ENCODE measurements at regions not wholly inside any gene's neighbourhood (a gene's known extent, or its start where the extent isn't known, plus 50 kb on each side); places are given as distances from the start of the nearest gene placed in this dataset.

- TF ChIP-seq, protein P1, sequence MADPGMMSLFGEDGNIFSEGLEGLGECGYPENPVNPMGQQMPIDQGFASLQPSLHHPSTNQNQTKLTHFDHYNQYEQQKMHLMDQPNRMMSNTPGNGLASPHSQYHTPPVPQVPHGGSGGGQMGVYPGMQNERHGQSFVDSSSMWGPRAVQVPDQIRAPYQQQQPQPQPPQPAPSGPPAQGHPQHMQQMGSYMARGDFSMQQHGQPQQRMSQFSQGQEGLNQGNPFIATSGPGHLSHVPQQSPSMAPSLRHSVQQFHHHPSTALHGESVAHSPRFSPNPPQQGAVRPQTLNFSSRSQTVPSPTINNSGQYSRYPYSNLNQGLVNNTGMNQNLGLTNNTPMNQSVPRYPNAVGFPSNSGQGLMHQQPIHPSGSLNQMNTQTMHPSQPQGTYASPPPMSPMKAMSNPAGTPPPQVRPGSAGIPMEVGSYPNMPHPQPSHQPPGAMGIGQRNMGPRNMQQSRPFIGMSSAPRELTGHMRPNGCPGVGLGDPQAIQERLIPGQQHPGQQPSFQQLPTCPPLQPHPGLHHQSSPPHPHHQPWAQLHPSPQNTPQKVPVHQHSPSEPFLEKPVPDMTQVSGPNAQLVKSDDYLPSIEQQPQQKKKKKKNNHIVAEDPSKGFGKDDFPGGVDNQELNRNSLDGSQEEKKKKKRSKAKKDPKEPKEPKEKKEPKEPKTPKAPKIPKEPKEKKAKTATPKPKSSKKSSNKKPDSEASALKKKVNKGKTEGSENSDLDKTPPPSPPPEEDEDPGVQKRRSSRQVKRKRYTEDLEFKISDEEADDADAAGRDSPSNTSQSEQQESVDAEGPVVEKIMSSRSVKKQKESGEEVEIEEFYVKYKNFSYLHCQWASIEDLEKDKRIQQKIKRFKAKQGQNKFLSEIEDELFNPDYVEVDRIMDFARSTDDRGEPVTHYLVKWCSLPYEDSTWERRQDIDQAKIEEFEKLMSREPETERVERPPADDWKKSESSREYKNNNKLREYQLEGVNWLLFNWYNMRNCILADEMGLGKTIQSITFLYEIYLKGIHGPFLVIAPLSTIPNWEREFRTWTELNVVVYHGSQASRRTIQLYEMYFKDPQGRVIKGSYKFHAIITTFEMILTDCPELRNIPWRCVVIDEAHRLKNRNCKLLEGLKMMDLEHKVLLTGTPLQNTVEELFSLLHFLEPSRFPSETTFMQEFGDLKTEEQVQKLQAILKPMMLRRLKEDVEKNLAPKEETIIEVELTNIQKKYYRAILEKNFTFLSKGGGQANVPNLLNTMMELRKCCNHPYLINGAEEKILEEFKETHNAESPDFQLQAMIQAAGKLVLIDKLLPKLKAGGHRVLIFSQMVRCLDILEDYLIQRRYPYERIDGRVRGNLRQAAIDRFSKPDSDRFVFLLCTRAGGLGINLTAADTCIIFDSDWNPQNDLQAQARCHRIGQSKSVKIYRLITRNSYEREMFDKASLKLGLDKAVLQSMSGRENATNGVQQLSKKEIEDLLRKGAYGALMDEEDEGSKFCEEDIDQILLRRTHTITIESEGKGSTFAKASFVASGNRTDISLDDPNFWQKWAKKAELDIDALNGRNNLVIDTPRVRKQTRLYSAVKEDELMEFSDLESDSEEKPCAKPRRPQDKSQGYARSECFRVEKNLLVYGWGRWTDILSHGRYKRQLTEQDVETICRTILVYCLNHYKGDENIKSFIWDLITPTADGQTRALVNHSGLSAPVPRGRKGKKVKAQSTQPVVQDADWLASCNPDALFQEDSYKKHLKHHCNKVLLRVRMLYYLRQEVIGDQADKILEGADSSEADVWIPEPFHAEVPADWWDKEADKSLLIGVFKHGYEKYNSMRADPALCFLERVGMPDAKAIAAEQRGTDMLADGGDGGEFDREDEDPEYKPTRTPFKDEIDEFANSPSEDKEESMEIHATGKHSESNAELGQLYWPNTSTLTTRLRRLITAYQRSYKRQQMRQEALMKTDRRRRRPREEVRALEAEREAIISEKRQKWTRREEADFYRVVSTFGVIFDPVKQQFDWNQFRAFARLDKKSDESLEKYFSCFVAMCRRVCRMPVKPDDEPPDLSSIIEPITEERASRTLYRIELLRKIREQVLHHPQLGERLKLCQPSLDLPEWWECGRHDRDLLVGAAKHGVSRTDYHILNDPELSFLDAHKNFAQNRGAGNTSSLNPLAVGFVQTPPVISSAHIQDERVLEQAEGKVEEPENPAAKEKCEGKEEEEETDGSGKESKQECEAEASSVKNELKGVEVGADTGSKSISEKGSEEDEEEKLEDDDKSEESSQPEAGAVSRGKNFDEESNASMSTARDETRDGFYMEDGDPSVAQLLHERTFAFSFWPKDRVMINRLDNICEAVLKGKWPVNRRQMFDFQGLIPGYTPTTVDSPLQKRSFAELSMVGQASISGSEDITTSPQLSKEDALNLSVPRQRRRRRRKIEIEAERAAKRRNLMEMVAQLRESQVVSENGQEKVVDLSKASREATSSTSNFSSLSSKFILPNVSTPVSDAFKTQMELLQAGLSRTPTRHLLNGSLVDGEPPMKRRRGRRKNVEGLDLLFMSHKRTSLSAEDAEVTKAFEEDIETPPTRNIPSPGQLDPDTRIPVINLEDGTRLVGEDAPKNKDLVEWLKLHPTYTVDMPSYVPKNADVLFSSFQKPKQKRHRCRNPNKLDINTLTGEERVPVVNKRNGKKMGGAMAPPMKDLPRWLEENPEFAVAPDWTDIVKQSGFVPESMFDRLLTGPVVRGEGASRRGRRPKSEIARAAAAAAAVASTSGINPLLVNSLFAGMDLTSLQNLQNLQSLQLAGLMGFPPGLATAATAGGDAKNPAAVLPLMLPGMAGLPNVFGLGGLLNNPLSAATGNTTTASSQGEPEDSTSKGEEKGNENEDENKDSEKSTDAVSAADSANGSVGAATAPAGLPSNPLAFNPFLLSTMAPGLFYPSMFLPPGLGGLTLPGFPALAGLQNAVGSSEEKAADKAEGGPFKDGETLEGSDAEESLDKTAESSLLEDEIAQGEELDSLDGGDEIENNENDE (IDR thresholded peaks at IDR 0.05; ENCODE audit: insufficient replicate concordance, low read length): no peak
- TF ChIP-seq BACH1 (IDR thresholded peaks at IDR 0.05; ENCODE audit: low read length) (no peak), BCL11A (IDR thresholded peaks at IDR 0.05; ENCODE audit: low read depth in 2 of 2, low read length in 2 of 2) (no peak), JUND (IDR thresholded peaks at IDR 0.05; ENCODE audit: low read length) (no peak), GABPA (IDR thresholded peaks at IDR 0.05; ENCODE audit: borderline replicate concordance, insufficient read depth, low read length) (no peak), TCF12 (IDR thresholded peaks at IDR 0.05; ENCODE audit: low read depth, low read length) (no peak), SP1 (IDR thresholded peaks at IDR 0.05; ENCODE audit: low read depth, low read length) (no peak), NRF1 (IDR thresholded peaks at IDR 0.05; ENCODE audit: low read depth, low read length) (no peak), RBBP5 (IDR thresholded peaks at IDR 0.05; ENCODE audit: borderline replicate concordance, low read depth, low read length) (no peak), SP4 (IDR thresholded peaks at IDR 0.05; ENCODE audit: low read length) (no peak), TEAD4 (IDR thresholded peaks at IDR 0.05; ENCODE audit: low read depth, low read length) (no peak), KDM4A (IDR thresholded peaks at IDR 0.05; ENCODE audit: low read depth, low read length, severe bottlenecking) (no peak), BRCA1 (IDR thresholded peaks at IDR 0.05; ENCODE audit: low read depth, low read length) (no peak)
Observed at GRCh38 chr10:83574770-83575169, 564.5 kb upstream of the GHITM start (continued).
